K562 (cell line): ENCODE measurements at regions not wholly inside any gene's neighbourhood (a gene's known extent, or its start where the extent isn't known, plus 50 kb on each side); places are given as distances from the start of the nearest gene placed in this dataset.

Experiments
- ATAC-seq: fragments of 200-7000 bp; cut with Tn5 transposase; 3 replicates; pipeline ENCODE4 v1.9.1; 2020; ENCODE audit warnings: moderate library complexity
- BruUV-seq: library from RNA; stranded (reverse); fragments of 400-500 nt; replicated peaks from 2 replicates; lab custom pipeline; 2021; lab: Mats Ljungman, UMichigan
- CTCF ChIA-PET: fragments of 300-600 bp; formaldehyde crosslinking; extraction: SDS; loops from one replicate; lab custom pipeline; 2021; ENCODE audit warnings: low intra/inter-chr PET ratio; lab: Yijun Ruan, JAX
- POLR2A ChIA-PET: fragments of 300-600, 350-650 bp; sonication (Branson Sonifier 250); formaldehyde crosslinking; extraction: SDS; loops from one replicate; lab custom pipeline; 2021; ENCODE audit warnings: antibody characterized with exemption, inconsistent platforms; lab: Yijun Ruan, JAX
- DNase-seq, 4 experiments: peaks; one replicate each; pipeline versions ENCODE4 v3.0.0 to v3.0.0-alpha.2; 2011 to 2018; ENCODE audit warnings: low spot score in 3 of 4, mixed read lengths in 3 of 4; ENCODE audit errors: extremely low read depth in 1 of 4
- FAIRE-seq: peaks from 2 replicates; lab custom pipeline; 2011; peaks lifted over from hg19 to GRCh38; lab: Jason Lieb, UNC
- H2AFZ ChIP-seq: 2 replicates; pipeline ENCODE4 v1.6.0; 2011; ENCODE audit warnings: low read depth, low read length, control low read depth, inconsistent platforms
- H3K27ac ChIP-seq: fragments of 200-600 bp; 3 replicates; pipeline ENCODE4 v1.8.0; 2011; ENCODE audit warnings: low read depth, mild to moderate bottlenecking, control low read depth, inconsistent platforms, low read length, moderate library complexity, mixed read lengths; ENCODE audit errors: extremely low read depth
- H3K27me3 ChIP-seq, 2 experiments: fragments of 300-600 bp in 1 of 2; 2 replicates in 1 of 2; 3 replicates in 1 of 2; pipeline versions ENCODE4 v1.6.0 to v1.8.0; 2011; ENCODE audit warnings: inconsistent platforms in 2 of 2, low read length in 2 of 2, mild to moderate bottlenecking in 1 of 2, mixed read lengths in 1 of 2, moderate library complexity in 1 of 2; ENCODE audit not compliant: control insufficient read depth in 2 of 2, insufficient read depth in 2 of 2
- H3K36me3 ChIP-seq: fragments of 300-600 bp; 3 replicates; pipeline ENCODE4 v1.8.0; 2011; ENCODE audit warnings: mild to moderate bottlenecking, low read length, inconsistent platforms; ENCODE audit not compliant: control insufficient read depth, insufficient read depth
- H3K4me1 ChIP-seq, 2 experiments: fragments of 200-600 bp in 1 of 2; replicated peaks in 1 of 2; 2 replicates in 1 of 2; 3 replicates in 1 of 2; pipeline versions ENCODE4 v1.5.1 to v1.8.0; 2011; ENCODE audit warnings: inconsistent platforms in 2 of 2, low read length in 2 of 2, mild to moderate bottlenecking in 1 of 2, mixed read lengths in 1 of 2, moderate library complexity in 1 of 2; ENCODE audit not compliant: control insufficient read depth in 2 of 2, insufficient read depth in 2 of 2
- H3K4me2 ChIP-seq: 2 replicates; pipeline ENCODE4 v1.6.1; 2011; ENCODE audit warnings: low read length, control low read depth, inconsistent platforms, mixed read lengths; ENCODE audit not compliant: insufficient read depth
- H3K4me3 ChIP-seq: fragments of 200-600 bp; sonication (generic), shearing (Covaris generic); 2 replicates; pipeline ENCODE4 v1.5.1; 2016; ENCODE audit warnings: control low read depth, inconsistent platforms
- H3K79me2 ChIP-seq: fragments of 200-600 bp; 3 replicates; pipeline ENCODE4 v1.8.0; 2011; ENCODE audit warnings: low read length, inconsistent platforms; ENCODE audit not compliant: control insufficient read depth, insufficient read depth
- H3K9ac ChIP-seq, 2 experiments: 2 replicates each; pipeline versions ENCODE4 v1.6.0 to v1.6.1; 2011; ENCODE audit warnings: low read depth in 2 of 2, low read length in 2 of 2, control low read depth in 1 of 2, inconsistent platforms in 1 of 2, mild to moderate bottlenecking in 1 of 2, mixed read lengths in 1 of 2; ENCODE audit not compliant: insufficient read depth in 1 of 2
- H3K9me1 ChIP-seq: one replicate; pipeline ENCODE4 v1.6.0; 2011; ENCODE audit warnings: inconsistent platforms, mild to moderate bottlenecking, low read length, moderate library complexity; ENCODE audit not compliant: control insufficient read depth, insufficient read depth
- H3K9me3 ChIP-seq: replicated peaks from 2 replicates; pipeline ENCODE4 v1.5.1; 2011; ENCODE audit warnings: low read depth, low read length, inconsistent platforms; ENCODE audit not compliant: control insufficient read depth, insufficient read depth
- H4K20me1 ChIP-seq: replicated peaks from 2 replicates; pipeline ENCODE4 v1.6.1; 2011; ENCODE audit warnings: low read length, inconsistent platforms, mixed read lengths; ENCODE audit not compliant: control insufficient read depth, insufficient read depth
- CEBPG ChIP-seq, 3 experiments: fragments of 200-800 bp in 1 of 3; sonication (Bioruptor generic) in 1 of 3; sonication (generic) in 1 of 3; formaldehyde crosslinking in 1 of 3; IDR thresholded peaks in 2 of 3; conservative IDR thresholded peaks in 1 of 3; 2 replicates each; pipeline versions ENCODE4 v1.6.1 to v1.8.0; 2016 to 2022; ENCODE audit warnings: missing compliant biosample characterization in 2 of 3, missing genetic modification characterization in 2 of 3, mild to moderate bottlenecking in 1 of 3, missing genetic modification reagents in 1 of 3
- DMBX1 ChIP-seq: fragments of 250-450 bp; sonication (Bioruptor Pico); IDR thresholded peaks from 2 replicates; pipeline ENCODE4 v1.8.0; 2022; ENCODE audit warnings: inconsistent platforms, mild to moderate bottlenecking, moderate library complexity, borderline replicate concordance
- ESRRA ChIP-seq: fragments of 450-650 bp; IDR thresholded peaks from 2 replicates; pipeline ENCODE4 v1.6.1; 2014; ENCODE audit warnings: low read depth, mild to moderate bottlenecking, moderate library complexity, borderline replicate concordance
- MBD2 ChIP-seq: sonication (generic); IDR thresholded peaks from 2 replicates; pipeline ENCODE4 v1.6.1; 2016; ENCODE audit warnings: low read depth, borderline replicate concordance
- TAF9B ChIP-seq: fragments of 450-650 bp; IDR thresholded peaks from 2 replicates; pipeline ENCODE4 v1.6.1; 2018; ENCODE audit warnings: mild to moderate bottlenecking; ENCODE audit not compliant: partially characterized antibody
- WGBS: fragments of 100-300 bp; shearing (Covaris generic); methylation state at CpG from one replicate; pipeline ENCODE4 v1.1.6; 2016; ENCODE audit warnings: low coverage, mixed read lengths; ENCODE audit not compliant: insufficient coverage; ENCODE audit errors: missing lambda C conversion rate; 5-methylcytosine and 5-hydroxymethylcytosine counted together
- in situ Hi-C: fragments of 300-500 bp; cut with MboI; formaldehyde crosslinking; loops from 4 replicates; pipeline ENCODE4 v1.15.0; 2018; ENCODE audit warnings: inconsistent platforms, mixed read lengths
- intact Hi-C: fragments of 100-400 bp; cut with micrococcal nuclease; formaldehyde crosslinking; loops from 2 replicates; pipeline ENCODE4 v1.14.2; 2022
- TF ChIP-seq, protein P1 (sequence below): fragments of 450-650 bp; formaldehyde crosslinking; IDR thresholded peaks from 2 replicates; pipeline ENCODE4 v1.4.0; 2020; ENCODE audit warnings: mild to moderate bottlenecking, moderate library complexity
- TF ChIP-seq, protein P2 (sequence below): fragments of 250-450 bp; sonication (Bioruptor Pico); IDR thresholded peaks from 2 replicates; pipeline ENCODE4 v1.4.0; 2020

DNA sequence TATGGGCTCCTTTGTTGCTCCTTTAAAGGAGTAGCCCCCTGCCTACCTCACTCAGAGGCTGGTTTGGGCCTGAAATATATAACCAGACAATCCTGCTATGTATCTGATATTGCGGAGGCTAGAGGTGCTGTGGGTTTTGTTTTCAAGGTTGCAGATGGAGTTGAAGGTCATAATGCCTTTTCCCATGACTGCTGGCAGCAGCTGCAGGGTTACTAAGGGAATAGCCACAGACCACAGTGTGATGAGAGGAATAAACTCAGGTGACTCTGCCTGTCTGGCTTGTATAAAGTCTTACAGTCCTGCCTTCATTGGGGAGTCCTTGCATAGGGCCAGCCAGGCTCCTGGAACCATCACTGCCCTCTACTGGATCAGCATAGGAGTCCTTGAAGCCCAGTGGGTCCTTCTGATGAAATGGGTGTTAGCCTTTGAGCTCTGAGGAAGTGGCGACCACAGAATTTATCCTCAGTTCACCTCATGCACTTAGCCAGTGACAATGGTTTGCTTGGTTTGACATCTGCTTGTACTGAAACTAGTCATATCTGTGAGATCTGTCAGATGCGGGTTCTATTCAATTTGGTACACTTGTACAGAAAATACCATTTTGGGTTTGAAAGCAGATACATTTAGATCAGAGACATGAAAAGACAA, 174.4 kb upstream of the HMCN1 start (continued):
- TF ChIP-seq CEBPG (CRISPR knock-in tag; IDR thresholded peaks at IDR 0.05) (no peak), CEBPG (tag; conservative IDR thresholded peaks at IDR 0.05 in 1 of 2, IDR thresholded peaks at IDR 0.05 in 1 of 2) (0 out of 4 replicates have a peak, but pooled peaks of 1 of the 2 experiments have one; percentile 29), TAF9B (no peak), ESRRA (peak; percentile 71), DMBX1 (no peak), MBD2 (no peak)
- TF ChIP-seq, protein P1, sequence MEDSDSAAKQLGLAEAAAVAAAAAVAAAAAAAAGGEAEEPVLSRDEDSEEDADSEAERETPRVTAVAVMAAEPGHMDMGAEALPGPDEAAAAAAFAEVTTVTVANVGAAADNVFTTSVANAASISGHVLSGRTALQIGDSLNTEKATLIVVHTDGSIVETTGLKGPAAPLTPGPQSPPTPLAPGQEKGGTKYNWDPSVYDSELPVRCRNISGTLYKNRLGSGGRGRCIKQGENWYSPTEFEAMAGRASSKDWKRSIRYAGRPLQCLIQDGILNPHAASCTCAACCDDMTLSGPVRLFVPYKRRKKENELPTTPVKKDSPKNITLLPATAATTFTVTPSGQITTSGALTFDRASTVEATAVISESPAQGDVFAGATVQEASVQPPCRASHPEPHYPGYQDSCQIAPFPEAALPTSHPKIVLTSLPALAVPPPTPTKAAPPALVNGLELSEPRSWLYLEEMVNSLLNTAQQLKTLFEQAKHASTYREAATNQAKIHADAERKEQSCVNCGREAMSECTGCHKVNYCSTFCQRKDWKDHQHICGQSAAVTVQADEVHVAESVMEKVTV (CRISPR knock-in tag) = 0 out of 2 replicates have a peak, but pooled peaks have one; percentile 29

DNA sequence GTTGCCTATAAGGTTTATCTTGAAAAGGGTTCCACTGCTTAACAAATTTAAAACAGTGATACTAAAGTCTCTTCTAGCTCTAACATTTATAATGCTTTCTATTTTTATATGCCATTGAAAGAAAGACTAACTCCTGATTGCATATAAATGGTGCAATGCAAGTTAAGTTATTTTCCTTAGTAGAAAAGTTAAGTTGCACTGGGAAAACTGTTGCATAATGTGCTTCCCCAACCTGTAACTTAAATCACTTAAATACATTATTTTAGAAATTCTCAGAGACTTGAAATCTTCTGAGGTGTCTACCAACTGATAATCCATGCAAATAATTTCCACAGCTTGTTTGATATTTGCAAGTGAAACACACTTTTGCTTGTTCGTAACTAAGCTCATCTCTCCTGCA, 175.0 kb upstream of the HMCN1 start:
- Histone ChIP-seq H3K9ac (no peak overlapping the region), H3K4me3 (no peak overlapping the region), H2AFZ (no peak overlapping the region), H3K9me3 (no peaks in the 10 kb centered on the region), H3K27me3 (peaks cover 0 to 5% of the 10 kb centered on the region in 2 experiments; a peak in 2 of 5 replicates), H3K36me3 (no peaks in the 10 kb centered on the region), H3K4me1 (no peaks in the 10 kb centered on the region), H3K27ac (no peak overlapping the region), H3K79me2 (no peaks in the 10 kb centered on the region), H4K20me1 (no peaks in the 10 kb centered on the region), H3K9me1 (no peaks in the 10 kb centered on the region), H3K4me2 (no peak overlapping the region)
- in situ Hi-C loops (no loop called here), intact Hi-C loops (no loop called here)
- FAIRE-seq = no peak
- WGBS = 6% methylated on average over 1 of the region's 1 CpG
- POLR2A ChIA-PET = interaction anchor here (0.6 kb wide), 1 partner anchor 10 kb away, joined by 3 read pairs; no protein-coding TSS in a partner anchor
- CTCF ChIA-PET = no interaction called here
- ATAC-seq = no peak
- TF ChIP-seq, protein P2, sequence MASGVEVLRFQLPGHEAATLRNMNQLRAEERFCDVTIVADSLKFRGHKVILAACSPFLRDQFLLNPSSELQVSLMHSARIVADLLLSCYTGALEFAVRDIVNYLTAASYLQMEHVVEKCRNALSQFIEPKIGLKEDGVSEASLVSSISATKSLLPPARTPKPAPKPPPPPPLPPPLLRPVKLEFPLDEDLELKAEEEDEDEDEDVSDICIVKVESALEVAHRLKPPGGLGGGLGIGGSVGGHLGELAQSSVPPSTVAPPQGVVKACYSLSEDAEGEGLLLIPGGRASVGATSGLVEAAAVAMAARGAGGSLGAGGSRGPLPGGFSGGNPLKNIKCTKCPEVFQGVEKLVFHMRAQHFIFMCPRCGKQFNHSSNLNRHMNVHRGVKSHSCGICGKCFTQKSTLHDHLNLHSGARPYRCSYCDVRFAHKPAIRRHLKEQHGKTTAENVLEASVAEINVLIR (CRISPR knock-in tag) = no peak
- DNase-seq = no peak
- no TSS peak for BruUV-seq
